ENCODE measurements at regions not wholly inside any gene's neighbourhood (a gene's known extent, or its start where the extent isn't known, plus 50 kb on each side); places are given as distances from the start of the nearest gene placed in this dataset.

DNA sequence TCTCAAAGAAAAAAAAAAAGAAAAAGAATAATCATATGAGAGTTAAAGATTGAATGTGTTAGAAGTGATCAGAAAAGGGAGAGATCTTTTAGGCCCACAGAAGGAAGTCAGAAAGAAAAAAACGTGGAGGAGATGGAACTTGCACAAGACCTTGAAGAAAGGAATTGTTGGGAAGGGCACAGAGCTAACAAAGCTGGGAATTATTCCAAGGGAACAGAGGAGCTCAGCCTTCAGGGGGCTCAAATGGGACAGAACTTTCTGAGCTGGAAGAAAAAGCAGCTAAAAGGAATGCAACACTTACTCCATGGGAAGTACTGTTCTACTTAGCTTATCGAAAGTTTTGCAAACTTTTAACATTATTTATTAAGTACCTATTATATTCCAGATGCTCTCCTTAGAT is 153.4 kb upstream of the ADRA1B start (continued):
- no peak for TF ChIP-seq ZBTB40 (IDR thresholded peaks at IDR 0.05)
- no peak for TF ChIP-seq ZBTB40 (CRISPR knock-in tag; IDR thresholded peaks at IDR 0.05)
- TF ChIP-seq, protein P1, sequence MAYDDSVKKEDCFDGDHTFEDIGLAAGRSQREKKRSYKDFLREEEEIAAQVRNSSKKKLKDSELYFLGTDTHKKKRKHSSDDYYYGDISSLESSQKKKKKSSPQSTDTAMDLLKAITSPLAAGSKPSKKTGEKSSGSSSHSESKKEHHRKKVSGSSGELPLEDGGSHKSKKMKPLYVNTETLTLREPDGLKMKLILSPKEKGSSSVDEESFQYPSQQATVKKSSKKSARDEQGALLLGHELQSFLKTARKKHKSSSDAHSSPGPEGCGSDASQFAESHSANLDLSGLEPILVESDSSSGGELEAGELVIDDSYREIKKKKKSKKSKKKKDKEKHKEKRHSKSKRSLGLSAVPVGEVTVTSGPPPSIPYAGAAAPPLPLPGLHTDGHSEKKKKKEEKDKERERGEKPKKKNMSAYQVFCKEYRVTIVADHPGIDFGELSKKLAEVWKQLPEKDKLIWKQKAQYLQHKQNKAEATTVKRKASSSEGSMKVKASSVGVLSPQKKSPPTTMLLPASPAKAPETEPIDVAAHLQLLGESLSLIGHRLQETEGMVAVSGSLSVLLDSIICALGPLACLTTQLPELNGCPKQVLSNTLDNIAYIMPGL (CRISPR knock-in tag; IDR thresholded peaks at IDR 0.05), result no peak
- no peak for TF ChIP-seq KAT8 (IDR thresholded peaks at IDR 0.05; ENCODE audit: low read depth)
